ENCODE measurements at regions not wholly inside any gene's neighbourhood (a gene's known extent, or its start where the extent isn't known, plus 50 kb on each side); places are given as distances from the start of the nearest gene placed in this dataset.

- 80 to 84% methylated on average over 3 of the region's 3 CpGs for WGBS, 2 donors
- H3K4me1 ChIP-seq: no peaks in the 10 kb centered on the region
- H3K4me3 ChIP-seq: no peak overlapping the region
- TF ChIP-seq POLR2A (IDR thresholded peaks at IDR 0.05): no peak
- no peak for TF ChIP-seq CTCF (IDR thresholded peaks at IDR 0.05)
- TF ChIP-seq EP300 (IDR thresholded peaks at IDR 0.05): no peak
- no peaks in the 10 kb centered on the region for H3K36me3 ChIP-seq
- no peak for DNase-seq (ENCODE audit: low spot score in 2 of 2)
- H3K9me3 ChIP-seq: no peaks in the 10 kb centered on the region
- H3K27ac ChIP-seq: no peak overlapping the region
- H3K27me3 ChIP-seq: no peaks in the 10 kb centered on the region
Observed at GRCh38 chr15:61629269-61629668, 400.2 kb upstream of the RORA start.

GRCh38 chr15:61624950-61625349 is 395.8 kb upstream of the RORA start:
- TF ChIP-seq POLR2A (IDR thresholded peaks at IDR 0.05) (no peak), CTCF (IDR thresholded peaks at IDR 0.05) (no peak), EP300 (IDR thresholded peaks at IDR 0.05) (no peak)
- H3K27ac ChIP-seq: no peak overlapping the region
- no peaks in the 10 kb centered on the region for H3K9me3 ChIP-seq
- no peak overlapping the region for H3K4me3 ChIP-seq
- WGBS, 2 donors: 89 to 92% methylated on average over 7 of the region's 7 CpGs
- no peaks in the 10 kb centered on the region for H3K36me3 ChIP-seq
- H3K4me1 ChIP-seq: no peaks in the 10 kb centered on the region
- no peak for DNase-seq (ENCODE audit: low spot score in 2 of 2)
- no peaks in the 10 kb centered on the region for H3K27me3 ChIP-seq

- no peak for DNase-seq (ENCODE audit: low spot score in 2 of 2)
- Histone ChIP-seq H3K4me3 (no peak overlapping the region), H3K36me3 (no peaks in the 10 kb centered on the region), H3K4me1 (no peaks in the 10 kb centered on the region), H3K27me3 (no peaks in the 10 kb centered on the region), H3K27ac (no peak overlapping the region), H3K9me3 (no peaks in the 10 kb centered on the region)
- whole genome bisulfite sequencing, 2 donors: 78 to 82% methylated on average over 15 of the region's 15 CpGs
- TF ChIP-seq CTCF (IDR thresholded peaks at IDR 0.05) (no peak), POLR2A (IDR thresholded peaks at IDR 0.05) (no peak), EP300 (IDR thresholded peaks at IDR 0.05) (no peak)
Observed at GRCh38 chr15:61623746-61624145, 394.6 kb upstream of the RORA start.

GRCh38 chr15:61621865-61622264 is 392.8 kb upstream of the RORA start:
- H3K4me1 ChIP-seq: no peaks in the 10 kb centered on the region
- TF ChIP-seq CTCF (IDR thresholded peaks at IDR 0.05): no peak
- no peak for TF ChIP-seq POLR2A (IDR thresholded peaks at IDR 0.05)
- no peak for TF ChIP-seq EP300 (IDR thresholded peaks at IDR 0.05)
- WGBS, 2 donors: 90 to 95% methylated on average over 2 of the region's 2 CpGs

GRCh38 chr15:61621146-61621545 is 392.0 kb upstream of the RORA start:
- Histone ChIP-seq H3K27ac (no peak overlapping the region), H3K36me3 (no peaks in the 10 kb centered on the region), H3K4me3 (no peak overlapping the region), H3K9me3 (peaks cover 0 to 16% (median 6%) of the 10 kb centered on the region in 4 donors), H3K4me1 (no peaks in the 10 kb centered on the region), H3K27me3 (no peaks in the 10 kb centered on the region)
- 0% methylated on average over 2 of the region's 2 CpGs for WGBS, 2 donors
- TF ChIP-seq CTCF (IDR thresholded peaks at IDR 0.05) (peak in 3 of 5 experiments; percentile 8 to 34 (median 21)), POLR2A (IDR thresholded peaks at IDR 0.05) (no peak), EP300 (IDR thresholded peaks at IDR 0.05) (no peak)
- DNase-seq (ENCODE audit: low spot score in 2 of 2): no peak

More at GRCh38 chr15:61621865-61622264, 392.8 kb upstream of the RORA start:
- Histone ChIP-seq H3K4me3 (no peak overlapping the region), H3K9me3 (peaks cover 0 to 16% (median 6%) of the 10 kb centered on the region in 4 donors), H3K27ac (no peak overlapping the region), H3K36me3 (no peaks in the 10 kb centered on the region), H3K27me3 (no peaks in the 10 kb centered on the region)
- no peak for DNase-seq (ENCODE audit: low spot score in 2 of 2)

All from tibial nerve (tissue), 4 donors.